K562 (cell line): ENCODE measurements at regions not wholly inside any gene's neighbourhood (a gene's known extent, or its start where the extent isn't known, plus 50 kb on each side); places are given as distances from the start of the nearest gene placed in this dataset.

Experiments
- ATAC-seq: fragments of 200-7000 bp; cut with Tn5 transposase; 3 replicates; pipeline ENCODE4 v1.9.1; 2020; ENCODE audit warnings: moderate library complexity
- BruUV-seq: library from RNA; stranded (reverse); fragments of 400-500 nt; replicated peaks from 2 replicates; lab custom pipeline; 2021; lab: Mats Ljungman, UMichigan
- CTCF ChIA-PET: fragments of 300-600 bp; formaldehyde crosslinking; extraction: SDS; loops from one replicate; lab custom pipeline; 2021; ENCODE audit warnings: low intra/inter-chr PET ratio; lab: Yijun Ruan, JAX
- POLR2A ChIA-PET: fragments of 300-600, 350-650 bp; sonication (Branson Sonifier 250); formaldehyde crosslinking; extraction: SDS; loops from one replicate; lab custom pipeline; 2021; ENCODE audit warnings: antibody characterized with exemption, inconsistent platforms; lab: Yijun Ruan, JAX
- DNase-seq, 4 experiments: peaks; one replicate each; pipeline versions ENCODE4 v3.0.0 to v3.0.0-alpha.2; 2011 to 2018; ENCODE audit warnings: low spot score in 3 of 4, mixed read lengths in 3 of 4; ENCODE audit errors: extremely low read depth in 1 of 4
- FAIRE-seq: peaks from 2 replicates; lab custom pipeline; 2011; peaks lifted over from hg19 to GRCh38; lab: Jason Lieb, UNC
- H2AFZ ChIP-seq: 2 replicates; pipeline ENCODE4 v1.6.0; 2011; ENCODE audit warnings: low read depth, low read length, control low read depth, inconsistent platforms
- H3K27ac ChIP-seq: fragments of 200-600 bp; 3 replicates; pipeline ENCODE4 v1.8.0; 2011; ENCODE audit warnings: low read depth, mild to moderate bottlenecking, control low read depth, inconsistent platforms, low read length, moderate library complexity, mixed read lengths; ENCODE audit errors: extremely low read depth
- H3K27me3 ChIP-seq, 2 experiments: fragments of 300-600 bp in 1 of 2; 2 replicates in 1 of 2; 3 replicates in 1 of 2; pipeline versions ENCODE4 v1.6.0 to v1.8.0; 2011; ENCODE audit warnings: inconsistent platforms in 2 of 2, low read length in 2 of 2, mild to moderate bottlenecking in 1 of 2, mixed read lengths in 1 of 2, moderate library complexity in 1 of 2; ENCODE audit not compliant: control insufficient read depth in 2 of 2, insufficient read depth in 2 of 2
- H3K36me3 ChIP-seq: fragments of 300-600 bp; 3 replicates; pipeline ENCODE4 v1.8.0; 2011; ENCODE audit warnings: mild to moderate bottlenecking, low read length, inconsistent platforms; ENCODE audit not compliant: control insufficient read depth, insufficient read depth
- H3K4me1 ChIP-seq, 2 experiments: fragments of 200-600 bp in 1 of 2; replicated peaks in 1 of 2; 2 replicates in 1 of 2; 3 replicates in 1 of 2; pipeline versions ENCODE4 v1.5.1 to v1.8.0; 2011; ENCODE audit warnings: inconsistent platforms in 2 of 2, low read length in 2 of 2, mild to moderate bottlenecking in 1 of 2, mixed read lengths in 1 of 2, moderate library complexity in 1 of 2; ENCODE audit not compliant: control insufficient read depth in 2 of 2, insufficient read depth in 2 of 2
- H3K4me2 ChIP-seq: 2 replicates; pipeline ENCODE4 v1.6.1; 2011; ENCODE audit warnings: low read length, control low read depth, inconsistent platforms, mixed read lengths; ENCODE audit not compliant: insufficient read depth
- H3K4me3 ChIP-seq: fragments of 200-600 bp; sonication (generic), shearing (Covaris generic); 2 replicates; pipeline ENCODE4 v1.5.1; 2016; ENCODE audit warnings: control low read depth, inconsistent platforms
- H3K79me2 ChIP-seq: fragments of 200-600 bp; 3 replicates; pipeline ENCODE4 v1.8.0; 2011; ENCODE audit warnings: low read length, inconsistent platforms; ENCODE audit not compliant: control insufficient read depth, insufficient read depth
- H3K9ac ChIP-seq, 2 experiments: 2 replicates each; pipeline versions ENCODE4 v1.6.0 to v1.6.1; 2011; ENCODE audit warnings: low read depth in 2 of 2, low read length in 2 of 2, control low read depth in 1 of 2, inconsistent platforms in 1 of 2, mild to moderate bottlenecking in 1 of 2, mixed read lengths in 1 of 2; ENCODE audit not compliant: insufficient read depth in 1 of 2
- H3K9me1 ChIP-seq: one replicate; pipeline ENCODE4 v1.6.0; 2011; ENCODE audit warnings: inconsistent platforms, mild to moderate bottlenecking, low read length, moderate library complexity; ENCODE audit not compliant: control insufficient read depth, insufficient read depth
- H3K9me3 ChIP-seq: replicated peaks from 2 replicates; pipeline ENCODE4 v1.5.1; 2011; ENCODE audit warnings: low read depth, low read length, inconsistent platforms; ENCODE audit not compliant: control insufficient read depth, insufficient read depth
- H4K20me1 ChIP-seq: replicated peaks from 2 replicates; pipeline ENCODE4 v1.6.1; 2011; ENCODE audit warnings: low read length, inconsistent platforms, mixed read lengths; ENCODE audit not compliant: control insufficient read depth, insufficient read depth
- EZH2 ChIP-seq: IDR thresholded peaks from 2 replicates; pipeline ENCODE4 v1.6.1; 2012; ENCODE audit warnings: low read depth, mild to moderate bottlenecking, inconsistent platforms, low read length, borderline replicate concordance
- MAFG ChIP-seq: fragments of 450-650 bp; conservative IDR thresholded peaks from 2 replicates; pipeline ENCODE4 v1.6.1; 2016; ENCODE audit warnings: missing genetic modification characterization, missing compliant biosample characterization
- THRB ChIP-seq: fragments of 450-650 bp; formaldehyde crosslinking; conservative IDR thresholded peaks from 2 replicates; pipeline ENCODE4 v1.4.0; 2022; ENCODE audit warnings: mild to moderate bottlenecking, missing genetic modification characterization
- ZFP91 ChIP-seq: sonication (generic); formaldehyde crosslinking; IDR thresholded peaks from 2 replicates; pipeline ENCODE4 v1.8.0; 2022; ENCODE audit warnings: mild to moderate bottlenecking, missing genetic modification reagents
- ZNF695 ChIP-seq: fragments of 450-650 bp; formaldehyde crosslinking; IDR thresholded peaks from 2 replicates; pipeline ENCODE4 v1.4.0; 2020; ENCODE audit warnings: mild to moderate bottlenecking, moderate library complexity
- ZNF696 ChIP-seq: fragments of 250-450 bp; sonication (Bioruptor Pico); conservative IDR thresholded peaks from 2 replicates; pipeline ENCODE4 v1.4.0; 2020; ENCODE audit warnings: mild to moderate bottlenecking, moderate library complexity
- WGBS: fragments of 100-300 bp; shearing (Covaris generic); methylation state at CpG from one replicate; pipeline ENCODE4 v1.1.6; 2016; ENCODE audit warnings: low coverage, mixed read lengths; ENCODE audit not compliant: insufficient coverage; ENCODE audit errors: missing lambda C conversion rate; 5-methylcytosine and 5-hydroxymethylcytosine counted together
- in situ Hi-C: fragments of 300-500 bp; cut with MboI; formaldehyde crosslinking; loops from 4 replicates; pipeline ENCODE4 v1.15.0; 2018; ENCODE audit warnings: inconsistent platforms, mixed read lengths
- intact Hi-C: fragments of 100-400 bp; cut with micrococcal nuclease; formaldehyde crosslinking; loops from 2 replicates; pipeline ENCODE4 v1.14.2; 2022
- TF ChIP-seq, protein P1 (sequence below): fragments of 450-650 bp; IDR thresholded peaks from 2 replicates; pipeline ENCODE4 v1.6.1; 2016; ENCODE audit warnings: low read depth, mild to moderate bottlenecking, moderate library complexity

DNA sequence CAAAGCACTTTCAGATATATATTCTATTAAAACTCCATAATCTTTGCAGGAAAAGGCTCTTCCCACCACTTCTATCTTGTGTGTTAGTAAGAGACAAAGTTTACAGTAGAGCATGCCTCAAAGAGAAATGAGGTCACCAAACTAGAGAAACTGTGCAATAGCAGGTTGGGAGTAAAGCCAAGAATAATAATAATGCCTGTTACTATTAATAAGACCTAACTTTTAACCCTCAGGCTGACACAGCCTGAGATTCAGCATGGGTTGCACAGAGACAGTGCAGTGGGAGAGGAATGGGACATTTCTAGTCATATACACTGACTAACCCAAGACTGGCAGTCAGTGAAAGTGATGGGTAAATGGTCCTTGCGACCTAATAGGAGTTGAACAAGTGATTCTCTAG lies 320.2 kb upstream of the NFIA start:
- ATAC-seq (no peak), DNase-seq (no peak), FAIRE-seq (no peak)
- Histone ChIP-seq H3K9me1 (no peaks in the 10 kb centered on the region), H2AFZ (no peak overlapping the region), H3K4me2 (no peak overlapping the region), H3K27ac (no peak overlapping the region), H4K20me1 (no peaks in the 10 kb centered on the region), H3K79me2 (no peaks in the 10 kb centered on the region), H3K9me3 (no peaks in the 10 kb centered on the region), H3K9ac (no peak overlapping the region), H3K4me3 (no peak overlapping the region), H3K36me3 (no peaks in the 10 kb centered on the region), H3K4me1 (no peaks in the 10 kb centered on the region), H3K27me3 (no peaks in the 10 kb centered on the region)
- no TSS peak for BruUV-seq
- TF ChIP-seq ZFP91 (CRISPR knock-in tag) = no peak
- TF ChIP-seq, protein P1, sequence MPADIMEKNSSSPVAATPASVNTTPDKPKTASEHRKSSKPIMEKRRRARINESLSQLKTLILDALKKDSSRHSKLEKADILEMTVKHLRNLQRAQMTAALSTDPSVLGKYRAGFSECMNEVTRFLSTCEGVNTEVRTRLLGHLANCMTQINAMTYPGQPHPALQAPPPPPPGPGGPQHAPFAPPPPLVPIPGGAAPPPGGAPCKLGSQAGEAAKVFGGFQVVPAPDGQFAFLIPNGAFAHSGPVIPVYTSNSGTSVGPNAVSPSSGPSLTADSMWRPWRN = no peak
- no peak for TF ChIP-seq ZNF695 (CRISPR knock-in tag)
- TF ChIP-seq ZNF696 = no peak
- TF ChIP-seq THRB (CRISPR knock-in tag) = no peak
- no peak for TF ChIP-seq EZH2
- TF ChIP-seq MAFG (tag) = no peak
- ChIA-PET CTCF (no interaction called here), POLR2A (interaction anchor here (0.6 kb wide), 1 partner anchor 1695 kb away, joined by 3 read pairs; no protein-coding TSS in a partner anchor)
- intact Hi-C loops (loop anchor here (10.0 kb wide), 1 partner anchor 187 kb away; no protein-coding TSS in a partner anchor), in situ Hi-C loops (no loop called here)
- 0% methylated on average over 1 of the region's 1 CpG for WGBS
